ENCODE measurements at regions not wholly inside any gene's neighbourhood (a gene's known extent, or its start where the extent isn't known, plus 50 kb on each side); places are given as distances from the start of the nearest gene placed in this dataset.

DNA sequence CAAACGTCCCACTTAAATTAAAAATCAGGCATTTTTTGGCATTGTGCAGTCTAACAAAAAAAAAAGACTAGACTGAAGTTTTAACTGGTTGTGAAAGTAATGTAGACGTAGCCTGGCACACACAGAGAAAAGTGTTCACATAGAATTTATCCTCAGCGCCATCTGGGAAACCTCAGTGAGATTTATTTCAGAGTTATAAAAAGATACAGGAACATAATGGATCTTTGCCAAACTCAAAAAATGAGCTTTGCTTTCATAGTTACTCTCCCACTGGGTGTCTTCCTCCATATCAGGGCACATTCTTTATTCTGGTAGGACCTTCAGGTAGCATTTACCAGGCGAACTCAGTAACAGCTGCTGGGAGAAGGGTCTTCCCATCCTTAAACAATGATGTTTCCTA lies 532.4 kb upstream of the SALL3 start:
- DNase-seq (ENCODE audit: low spot score) (no peak), ATAC-seq (ENCODE audit: insufficient number of reproducible peaks, low FRiP score, low read depth) (no peak)
- no peaks in the 10 kb centered on the region for H3K4me1 ChIP-seq (ENCODE audit: control insufficient read depth in 1 of 2, low read depth in 2 of 2)
- H3K27ac ChIP-seq = no peak overlapping the region
- TF ChIP-seq, protein P1, sequence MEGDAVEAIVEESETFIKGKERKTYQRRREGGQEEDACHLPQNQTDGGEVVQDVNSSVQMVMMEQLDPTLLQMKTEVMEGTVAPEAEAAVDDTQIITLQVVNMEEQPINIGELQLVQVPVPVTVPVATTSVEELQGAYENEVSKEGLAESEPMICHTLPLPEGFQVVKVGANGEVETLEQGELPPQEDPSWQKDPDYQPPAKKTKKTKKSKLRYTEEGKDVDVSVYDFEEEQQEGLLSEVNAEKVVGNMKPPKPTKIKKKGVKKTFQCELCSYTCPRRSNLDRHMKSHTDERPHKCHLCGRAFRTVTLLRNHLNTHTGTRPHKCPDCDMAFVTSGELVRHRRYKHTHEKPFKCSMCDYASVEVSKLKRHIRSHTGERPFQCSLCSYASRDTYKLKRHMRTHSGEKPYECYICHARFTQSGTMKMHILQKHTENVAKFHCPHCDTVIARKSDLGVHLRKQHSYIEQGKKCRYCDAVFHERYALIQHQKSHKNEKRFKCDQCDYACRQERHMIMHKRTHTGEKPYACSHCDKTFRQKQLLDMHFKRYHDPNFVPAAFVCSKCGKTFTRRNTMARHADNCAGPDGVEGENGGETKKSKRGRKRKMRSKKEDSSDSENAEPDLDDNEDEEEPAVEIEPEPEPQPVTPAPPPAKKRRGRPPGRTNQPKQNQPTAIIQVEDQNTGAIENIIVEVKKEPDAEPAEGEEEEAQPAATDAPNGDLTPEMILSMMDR (IDR thresholded peaks at IDR 0.05) = no peak
- H3K4me3 ChIP-seq = no peak overlapping the region
- H3K36me3 ChIP-seq = no peaks in the 10 kb centered on the region
- H3K9me3 ChIP-seq = no peaks in the 10 kb centered on the region
- H3K27me3 ChIP-seq (replicated peaks; ENCODE audit: insufficient read depth) = no peaks in the 10 kb centered on the region

DNA sequence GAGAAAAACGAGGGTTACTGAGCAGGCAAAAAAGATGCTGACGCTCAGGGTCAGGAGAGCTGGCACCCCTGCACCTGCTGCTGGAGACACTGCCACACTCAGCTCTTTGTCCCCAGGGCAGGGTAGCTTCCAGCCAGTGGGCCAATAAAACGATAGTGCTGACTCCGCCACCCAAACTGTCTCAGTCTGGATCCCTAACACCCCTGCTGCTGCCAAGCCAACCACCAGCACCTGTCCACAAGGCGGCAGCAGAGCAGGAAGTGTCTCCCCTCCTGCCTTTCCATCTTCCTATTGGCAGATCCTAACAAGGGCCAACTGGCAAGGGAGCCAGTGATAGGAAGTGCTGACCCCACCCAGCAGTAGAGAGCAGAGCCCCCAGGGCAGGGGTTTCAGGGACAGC lies 531.5 kb upstream of the SALL3 start:
- TF ChIP-seq, protein P1 (IDR thresholded peaks at IDR 0.05) = no peak
- ATAC-seq (ENCODE audit: insufficient number of reproducible peaks, low FRiP score, low read depth) (no peak), DNase-seq (ENCODE audit: low spot score) (no peak)
- Histone ChIP-seq H3K4me3 (no peak overlapping the region), H3K27me3 (replicated peaks; ENCODE audit: insufficient read depth) (no peaks in the 10 kb centered on the region), H3K4me1 (ENCODE audit: control insufficient read depth in 1 of 2, low read depth in 2 of 2) (no peaks in the 10 kb centered on the region), H3K36me3 (no peaks in the 10 kb centered on the region), H3K27ac (no peak overlapping the region), H3K9me3 (no peaks in the 10 kb centered on the region)

DNA sequence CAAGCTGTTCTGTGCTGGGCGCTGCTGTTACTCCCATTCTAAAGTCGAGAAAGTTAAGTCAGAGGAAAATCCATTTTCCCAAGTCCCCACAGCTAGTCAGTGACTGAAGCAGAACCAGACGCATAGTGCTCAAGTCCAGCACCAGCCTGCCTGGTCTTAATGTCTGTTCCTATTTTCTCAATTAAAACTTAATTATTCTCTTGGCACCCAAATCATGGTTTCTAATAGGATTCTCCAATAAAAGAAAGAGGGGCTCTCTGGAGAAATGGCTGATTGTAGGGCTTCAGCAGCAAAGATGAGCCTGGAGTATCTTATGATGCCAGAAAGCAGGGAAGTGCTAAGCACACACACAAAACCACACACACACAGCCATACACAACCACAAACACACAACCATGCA lies 531.0 kb upstream of the SALL3 start:
- ATAC-seq (ENCODE audit: insufficient number of reproducible peaks, low FRiP score, low read depth) = no peak
- Histone ChIP-seq H3K27me3 (replicated peaks; ENCODE audit: insufficient read depth) (no peaks in the 10 kb centered on the region), H3K27ac (no peak overlapping the region), H3K4me3 (no peak overlapping the region), H3K9me3 (no peaks in the 10 kb centered on the region), H3K4me1 (ENCODE audit: control insufficient read depth in 1 of 2, low read depth in 2 of 2) (no peaks in the 10 kb centered on the region), H3K36me3 (no peaks in the 10 kb centered on the region)
- TF ChIP-seq, protein P1 (IDR thresholded peaks at IDR 0.05) = no peak
- no peak for DNase-seq (ENCODE audit: low spot score)

DNA sequence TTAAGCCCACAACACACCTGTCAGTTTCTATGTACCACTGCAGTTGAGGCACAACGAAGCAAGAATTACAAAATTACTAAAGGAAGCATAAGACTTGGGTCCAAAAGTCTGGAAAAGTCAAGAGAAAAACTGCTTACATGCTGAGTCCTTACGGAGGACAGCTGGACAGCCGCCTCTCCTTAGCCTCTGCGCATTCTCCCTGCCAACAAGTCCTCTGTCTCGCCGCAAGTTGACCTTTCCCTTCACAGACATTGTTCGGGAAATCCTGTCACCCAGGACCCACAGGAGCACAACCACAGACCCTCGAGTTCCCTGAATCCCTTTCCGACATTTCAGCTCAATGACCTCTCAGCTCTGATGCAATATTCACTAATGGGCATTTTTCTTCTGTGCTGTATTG lies 525.4 kb upstream of the SALL3 start:
- no peak overlapping the region for H3K27ac ChIP-seq
- no peaks in the 10 kb centered on the region for H3K36me3 ChIP-seq
- ATAC-seq (ENCODE audit: insufficient number of reproducible peaks, low FRiP score, low read depth) = no peak
- no peaks in the 10 kb centered on the region for H3K27me3 ChIP-seq (replicated peaks; ENCODE audit: insufficient read depth)
- H3K9me3 ChIP-seq = no peaks in the 10 kb centered on the region
- no peak overlapping the region for H3K4me3 ChIP-seq
- H3K4me1 ChIP-seq (ENCODE audit: control insufficient read depth in 1 of 2, low read depth in 2 of 2) = no peaks in the 10 kb centered on the region
- TF ChIP-seq, protein P1 (IDR thresholded peaks at IDR 0.05) = no peak
- no peak for DNase-seq (ENCODE audit: low spot score)

DNA sequence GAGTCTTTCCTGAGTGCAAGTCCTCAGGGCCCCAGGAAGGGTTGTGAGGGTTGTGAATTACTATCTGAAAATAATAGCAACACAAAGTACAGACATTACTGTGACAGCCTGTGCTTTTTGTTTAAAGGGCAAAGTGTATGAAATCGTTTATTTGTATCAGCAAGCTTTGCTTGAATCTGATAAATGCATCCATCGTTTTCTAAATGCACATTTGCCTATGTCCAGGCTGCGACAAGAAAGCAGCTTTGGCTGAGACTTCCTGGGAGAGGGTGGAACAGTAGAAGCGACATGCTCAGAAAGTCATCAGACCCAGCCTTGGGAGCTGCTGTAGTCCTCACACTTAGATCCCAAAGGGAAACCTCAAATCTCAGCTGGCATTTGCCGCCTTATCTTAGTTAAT lies 524.2 kb upstream of the SALL3 start:
- H3K27ac ChIP-seq = no peak overlapping the region
- TF ChIP-seq, protein P1 (IDR thresholded peaks at IDR 0.05) = no peak
- ATAC-seq (ENCODE audit: insufficient number of reproducible peaks, low FRiP score, low read depth) (no peak), DNase-seq (ENCODE audit: low spot score) (no peak)
- no peak overlapping the region for H3K4me3 ChIP-seq
- H3K9me3 ChIP-seq = no peaks in the 10 kb centered on the region
- H3K4me1 ChIP-seq (ENCODE audit: control insufficient read depth in 1 of 2, low read depth in 2 of 2) = no peaks in the 10 kb centered on the region
- H3K27me3 ChIP-seq (replicated peaks; ENCODE audit: insufficient read depth) = no peaks in the 10 kb centered on the region
- H3K36me3 ChIP-seq = no peaks in the 10 kb centered on the region
